Smooth muscle cell (in vitro differentiated cells): ENCODE measurements at regions not wholly inside any gene's neighbourhood (a gene's known extent, or its start where the extent isn't known, plus 50 kb on each side); places are given as distances from the start of the nearest gene placed in this dataset.

Experiments
- DNase-seq: peaks from one replicate; lab custom pipeline; 2025; ENCODE audit not compliant: unreplicated experiment; lab: John Stamatoyannopoulos, UW
- H2AFZ ChIP-seq: fragments of 200-600 bp; sonication (generic); 2 replicates; pipeline ENCODE4 v1.6.0; 2016; ENCODE audit warnings: antibody characterized with exemption, low read depth, mild to moderate bottlenecking
- H3F3A ChIP-seq: fragments of 200-600 bp; sonication (generic); 2 replicates; pipeline ENCODE4 v1.6.0; 2017; ENCODE audit warnings: antibody characterized with exemption, low read depth
- H3K27ac ChIP-seq: fragments of 200-600 bp; sonication (generic); 2 replicates; pipeline ENCODE4 v1.5.1; 2016; ENCODE audit warnings: low read depth, mild to moderate bottlenecking
- H3K27me3 ChIP-seq: fragments of 200-600 bp; sonication (generic); 2 replicates; pipeline ENCODE4 v1.6.1; 2016; ENCODE audit warnings: low read depth, mild to moderate bottlenecking
- H3K36me3 ChIP-seq: fragments of 200-600 bp; sonication (generic); 2 replicates; pipeline ENCODE4 v1.5.1; 2016; ENCODE audit warnings: low read depth
- H3K4me1 ChIP-seq: fragments of 200-600 bp; sonication (generic); 2 replicates; pipeline ENCODE4 v1.5.1; 2016; ENCODE audit warnings: low read depth
- H3K4me2 ChIP-seq: fragments of 200-600 bp; sonication (generic); 2 replicates; pipeline ENCODE4 v1.6.0; 2016; ENCODE audit warnings: mild to moderate bottlenecking
- H3K4me3 ChIP-seq: fragments of 200-600 bp; sonication (generic); 2 replicates; pipeline ENCODE4 v1.5.1; 2016; ENCODE audit warnings: mild to moderate bottlenecking
- H3K79me2 ChIP-seq: fragments of 200-600 bp; sonication (generic); 2 replicates; pipeline ENCODE4 v1.6.0; 2016; ENCODE audit warnings: low read depth, mild to moderate bottlenecking
- H3K9ac ChIP-seq: fragments of 200-600 bp; sonication (generic); 2 replicates; pipeline ENCODE4 v1.6.0; 2016; ENCODE audit warnings: low read depth
- H3K9me3 ChIP-seq: fragments of 200-600 bp; sonication (generic); replicated peaks from 2 replicates; pipeline ENCODE4 v1.5.1; 2016; ENCODE audit warnings: low read depth
- H4K20me1 ChIP-seq: fragments of 200-600 bp; sonication (generic); 2 replicates; pipeline ENCODE4 v1.6.0; 2016; ENCODE audit warnings: low read depth
- WGBS: methylation state at CpG from one replicate; pipeline ENCODE4 v1.1.7; 2016; ENCODE audit warnings: low lambda C conversion rate; 5-methylcytosine and 5-hydroxymethylcytosine counted together
- TF ChIP-seq, protein P1 (sequence below): fragments of 200-600 bp; sonication (generic); IDR thresholded peaks from 2 replicates; pipeline ENCODE4 v1.5.1; 2017; ENCODE audit warnings: borderline replicate concordance, mild to moderate bottlenecking, antibody characterized with exemption; ENCODE audit not compliant: insufficient read depth, poor library complexity, severe bottlenecking

DNA sequence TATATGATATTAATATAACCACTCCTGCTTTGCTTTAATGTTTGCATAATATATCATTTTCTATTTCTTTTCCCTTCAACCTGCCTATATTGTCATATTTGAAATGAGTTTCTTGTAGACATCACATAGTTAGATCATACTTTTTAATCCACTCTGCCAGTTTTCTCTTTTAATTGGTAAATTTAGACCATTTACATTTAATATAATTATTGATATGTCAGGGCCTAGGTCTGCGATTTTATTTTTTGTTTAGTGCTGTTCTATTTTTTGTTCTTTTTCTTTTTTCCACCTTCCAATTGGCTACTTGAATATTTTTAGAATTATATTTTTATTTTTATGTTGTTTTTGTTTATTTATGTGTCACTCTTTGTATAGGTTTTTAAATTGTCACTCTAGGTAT is 213.3 kb downstream of the C1orf94 start:
- H3K36me3 ChIP-seq: no peaks in the 10 kb centered on the region
- no peak overlapping the region for H3K9ac ChIP-seq
- no peak for DNase-seq
- H3K4me2 ChIP-seq: no peak overlapping the region
- no peaks in the 10 kb centered on the region for H3F3A ChIP-seq
- no peak overlapping the region for H3K27ac ChIP-seq
- H4K20me1 ChIP-seq: no peaks in the 10 kb centered on the region
- no peaks in the 10 kb centered on the region for H3K79me2 ChIP-seq
- H2AFZ ChIP-seq: no peak overlapping the region
- no peaks in the 10 kb centered on the region for H3K9me3 ChIP-seq
- H3K4me1 ChIP-seq: no peaks in the 10 kb centered on the region
- 80% methylated on average over 1 of the region's 1 CpG for WGBS
- no peak overlapping the region for H3K4me3 ChIP-seq
- no peaks in the 10 kb centered on the region for H3K27me3 ChIP-seq
- TF ChIP-seq, protein P1, sequence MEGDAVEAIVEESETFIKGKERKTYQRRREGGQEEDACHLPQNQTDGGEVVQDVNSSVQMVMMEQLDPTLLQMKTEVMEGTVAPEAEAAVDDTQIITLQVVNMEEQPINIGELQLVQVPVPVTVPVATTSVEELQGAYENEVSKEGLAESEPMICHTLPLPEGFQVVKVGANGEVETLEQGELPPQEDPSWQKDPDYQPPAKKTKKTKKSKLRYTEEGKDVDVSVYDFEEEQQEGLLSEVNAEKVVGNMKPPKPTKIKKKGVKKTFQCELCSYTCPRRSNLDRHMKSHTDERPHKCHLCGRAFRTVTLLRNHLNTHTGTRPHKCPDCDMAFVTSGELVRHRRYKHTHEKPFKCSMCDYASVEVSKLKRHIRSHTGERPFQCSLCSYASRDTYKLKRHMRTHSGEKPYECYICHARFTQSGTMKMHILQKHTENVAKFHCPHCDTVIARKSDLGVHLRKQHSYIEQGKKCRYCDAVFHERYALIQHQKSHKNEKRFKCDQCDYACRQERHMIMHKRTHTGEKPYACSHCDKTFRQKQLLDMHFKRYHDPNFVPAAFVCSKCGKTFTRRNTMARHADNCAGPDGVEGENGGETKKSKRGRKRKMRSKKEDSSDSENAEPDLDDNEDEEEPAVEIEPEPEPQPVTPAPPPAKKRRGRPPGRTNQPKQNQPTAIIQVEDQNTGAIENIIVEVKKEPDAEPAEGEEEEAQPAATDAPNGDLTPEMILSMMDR: no peak

DNA sequence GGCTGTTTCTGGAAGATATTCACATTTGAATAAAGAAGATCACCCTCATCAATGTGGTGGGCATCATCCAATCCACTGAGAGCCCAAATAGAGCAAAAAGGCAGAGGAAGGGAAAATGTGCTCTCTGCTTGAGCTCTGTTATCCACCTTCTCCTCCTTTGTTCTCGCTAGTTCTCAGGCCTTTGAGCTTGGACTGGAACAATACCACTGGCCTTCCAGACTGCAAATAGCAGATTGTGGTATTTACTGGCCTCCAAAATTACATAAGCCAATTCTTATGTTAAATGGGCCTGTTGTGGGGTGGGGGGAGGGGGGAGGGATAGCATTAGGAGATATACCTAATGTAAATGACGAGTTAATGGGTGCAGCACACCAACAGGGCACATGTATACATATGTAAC is 219.3 kb downstream of the C1orf94 start:
- 44% methylated on average over 2 of the region's 2 CpGs for WGBS
- Histone ChIP-seq H3K9me3 (no peaks in the 10 kb centered on the region), H3K4me2 (no peak overlapping the region), H3K27ac (no peak overlapping the region), H4K20me1 (no peaks in the 10 kb centered on the region), H3K4me3 (no peak overlapping the region), H3F3A (no peaks in the 10 kb centered on the region), H3K79me2 (no peaks in the 10 kb centered on the region), H3K4me1 (no peaks in the 10 kb centered on the region), H3K27me3 (no peaks in the 10 kb centered on the region), H2AFZ (no peak overlapping the region), H3K36me3 (no peaks in the 10 kb centered on the region), H3K9ac (no peak overlapping the region)
- TF ChIP-seq, protein P1: no peak
- DNase-seq: no peak

DNA sequence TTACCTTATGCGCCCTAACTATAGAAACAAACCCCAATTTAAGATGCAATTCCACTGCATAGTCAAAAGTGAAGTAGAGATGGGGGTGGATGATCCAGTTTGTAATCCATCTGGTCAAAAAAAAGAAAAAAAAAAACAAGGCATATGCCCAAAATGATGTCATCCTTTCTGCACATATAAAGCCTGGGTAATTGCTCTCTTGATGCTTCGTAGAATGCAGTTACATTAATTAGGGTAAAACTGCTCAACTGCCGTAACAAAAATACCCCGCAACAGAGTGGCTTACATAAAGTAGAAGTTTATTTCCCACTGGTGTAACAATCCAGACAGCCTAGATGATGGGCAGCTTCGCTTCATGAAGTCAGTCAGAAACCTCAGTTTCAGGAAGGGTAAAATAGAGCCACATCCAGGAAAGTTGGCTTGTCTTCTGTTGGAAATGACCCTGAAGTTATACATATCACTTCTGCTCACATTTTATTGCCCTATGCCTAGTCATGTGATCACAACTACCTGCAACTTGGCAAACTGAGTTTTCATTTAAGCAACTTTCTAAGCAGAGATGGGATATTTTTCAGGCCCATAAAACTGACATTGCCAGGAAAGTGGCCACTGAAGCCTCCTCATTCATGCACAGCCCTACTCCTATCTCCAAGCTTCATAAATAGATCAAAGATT is 221.7 kb downstream of the C1orf94 start:
- no peak for DNase-seq

More for the DNA sequence above, 221.7 kb downstream of the C1orf94 start:
- Histone ChIP-seq H3K27me3 (no peaks in the 10 kb centered on the region), H3K4me3 (no peak overlapping the region), H3K9ac (no peak overlapping the region), H2AFZ (no peak overlapping the region), H3K9me3 (no peaks in the 10 kb centered on the region), H3K4me2 (no peak overlapping the region), H3K4me1 (no peaks in the 10 kb centered on the region), H3K36me3 (no peaks in the 10 kb centered on the region), H3F3A (no peaks in the 10 kb centered on the region), H3K27ac (no peak overlapping the region), H3K79me2 (no peaks in the 10 kb centered on the region), H4K20me1 (no peaks in the 10 kb centered on the region)
- WGBS: 83% methylated on average over 5 of the region's 5 CpGs
- TF ChIP-seq, protein P1: no peak
